ENCODE measurements at regions not wholly inside any gene's neighbourhood (a gene's known extent, or its start where the extent isn't known, plus 50 kb on each side); places are given as distances from the start of the nearest gene placed in this dataset.

GRCh38 chr13:83223546-83223945 lies 658.7 kb downstream of the SLITRK1 start:
- WGBS, 2 donors, result 77 to 79% methylated on average over 1 of the region's 1 CpG
- no peak for ATAC-seq
- no peak for FAIRE-seq
- no peak for TF ChIP-seq CTCF (IDR thresholded peaks at IDR 0.05)
- no peak for DNase-seq
- no peaks in the 10 kb centered on the region for H3K36me3 ChIP-seq
- no peaks in the 10 kb centered on the region for H3K27me3 ChIP-seq
- intact Hi-C loops (cut with DNase I), result no loop called here
- no peak overlapping the region for H3K4me3 ChIP-seq
- H3K9me3 ChIP-seq, result no peaks in the 10 kb centered on the region
- H3K4me1 ChIP-seq, result no peaks in the 10 kb centered on the region
- no peak overlapping the region for H3K27ac ChIP-seq

- Histone ChIP-seq H3K27ac (no peak overlapping the region), H3K36me3 (no peaks in the 10 kb centered on the region), H3K4me1 (no peaks in the 10 kb centered on the region), H3K9me3 (no peaks in the 10 kb centered on the region), H3K4me3 (no peak overlapping the region), H3K27me3 (no peaks in the 10 kb centered on the region)
- no peak for ATAC-seq
- TF ChIP-seq CTCF (IDR thresholded peaks at IDR 0.05), result no peak
- FAIRE-seq, result no peak
- WGBS, 2 donors, result 72 to 79% methylated on average over 5 of the region's 5 CpGs
- intact Hi-C loops (cut with DNase I), result no loop called here
- no peak for DNase-seq
Observed at GRCh38 chr13:83221813-83222241, 660.4 kb downstream of the SLITRK1 start.

GRCh38 chr13:83221256-83221655 lies 661.0 kb downstream of the SLITRK1 start:
- Histone ChIP-seq H3K4me3 (no peak overlapping the region), H3K36me3 (no peaks in the 10 kb centered on the region), H3K9me3 (no peaks in the 10 kb centered on the region), H3K4me1 (no peaks in the 10 kb centered on the region), H3K27me3 (no peaks in the 10 kb centered on the region), H3K27ac (no peak overlapping the region)
- intact Hi-C loops (cut with DNase I), result no loop called here
- no peak for TF ChIP-seq CTCF (IDR thresholded peaks at IDR 0.05)
- no peak for DNase-seq
- ATAC-seq, result no peak
- 91 to 94% methylated on average over 1 of the region's 1 CpG for WGBS, 2 donors
- FAIRE-seq, result no peak

GRCh38 chr13:83220241-83220640 lies 662.0 kb downstream of the SLITRK1 start:
- intact Hi-C loops (cut with DNase I), result no loop called here
- no peak overlapping the region for H3K27ac ChIP-seq
- 84 to 86% methylated on average over 2 of the region's 2 CpGs for WGBS, 2 donors

GRCh38 chr13:83219832-83220231 lies 662.4 kb downstream of the SLITRK1 start:
- intact Hi-C loops (cut with DNase I), result no loop called here
- no peak overlapping the region for H3K27ac ChIP-seq
- FAIRE-seq, result no peak
- WGBS, 2 donors, result 65 to 78% methylated on average over 3 of the region's 3 CpGs
- no peaks in the 10 kb centered on the region for H3K9me3 ChIP-seq
- no peak for DNase-seq
- ATAC-seq, result no peak
- H3K36me3 ChIP-seq, result no peaks in the 10 kb centered on the region
- no peak for TF ChIP-seq CTCF (IDR thresholded peaks at IDR 0.05)
- H3K4me3 ChIP-seq, result no peak overlapping the region
- no peaks in the 10 kb centered on the region for H3K4me1 ChIP-seq
- no peaks in the 10 kb centered on the region for H3K27me3 ChIP-seq

More at GRCh38 chr13:83220241-83220640, 662.0 kb downstream of the SLITRK1 start:
- Histone ChIP-seq H3K27me3 (no peaks in the 10 kb centered on the region), H3K9me3 (no peaks in the 10 kb centered on the region), H3K4me1 (no peaks in the 10 kb centered on the region), H3K4me3 (no peak overlapping the region), H3K36me3 (no peaks in the 10 kb centered on the region)
- ATAC-seq, result no peak
- DNase-seq, result no peak
- no peak for FAIRE-seq
- TF ChIP-seq CTCF (IDR thresholded peaks at IDR 0.05), result no peak

All from pancreas (tissue), 10 donors.